Mammary epithelial cell (primary cell): ENCODE measurements at regions not wholly inside any gene's neighbourhood (a gene's known extent, or its start where the extent isn't known, plus 50 kb on each side); places are given as distances from the start of the nearest gene placed in this dataset.

Experiments
- CTCF ChIP-seq, 2 donors: IDR thresholded peaks in 1 of 2; conservative IDR thresholded peaks in 1 of 2; 2 replicates each; pipeline ENCODE4 v1.5.1; 2011 to 2012; ENCODE audit warnings: inconsistent platforms in 2 of 2, low read length in 2 of 2, mild to moderate bottlenecking in 2 of 2, control low read depth in 1 of 2, low read depth in 1 of 2; ENCODE audit not compliant: insufficient read depth in 1 of 2; ENCODE audit errors: extremely low read depth in 1 of 2
- EZH2 ChIP-seq: IDR thresholded peaks from 2 replicates; pipeline ENCODE4 v1.6.1; 2012; ENCODE audit warnings: low read length, inconsistent platforms, borderline replicate concordance

GRCh38 chr2:187168720-187169713 lies 279.0 kb downstream of the CALCRL start:
- no peak for TF ChIP-seq CTCF (conservative IDR thresholded peaks at IDR 0.05 in 1 of 2, IDR thresholded peaks at IDR 0.05 in 1 of 2; ENCODE audit: extremely low read depth in 1 of 2, insufficient read depth in 1 of 2, low read depth in 1 of 2, low read length in 2 of 2)
- no peak for TF ChIP-seq EZH2
